Rectal smooth muscle tissue (tissue), 1 donor: ENCODE measurements at regions not wholly inside any gene's neighbourhood (a gene's known extent, or its start where the extent isn't known, plus 50 kb on each side); places are given as distances from the start of the nearest gene placed in this dataset.

Experiments used
- H3K27ac ChIP-seq: one replicate; pipeline ENCODE4 v1.7.0; 2013; ENCODE audit warnings: low read depth, low read length, inconsistent platforms
- H3K27me3 ChIP-seq: one replicate; pipeline ENCODE4 v1.7.0; 2013; ENCODE audit warnings: low read length; ENCODE audit not compliant: control insufficient read depth, insufficient read depth
- H3K36me3 ChIP-seq: one replicate; pipeline ENCODE4 v1.7.0; 2013; ENCODE audit warnings: low read length; ENCODE audit not compliant: control insufficient read depth, insufficient read depth
- H3K4me1 ChIP-seq: one replicate; pipeline ENCODE4 v1.7.0; 2013; ENCODE audit warnings: low read length; ENCODE audit not compliant: control insufficient read depth, insufficient read depth
- H3K4me3 ChIP-seq: one replicate; pipeline ENCODE4 v1.7.0; 2013; ENCODE audit warnings: low read length
- H3K9ac ChIP-seq: one replicate; pipeline ENCODE4 v1.7.0; 2013; ENCODE audit warnings: low read length

- no peaks in the 10 kb centered on the region for H3K27me3 ChIP-seq
- H3K27ac ChIP-seq = no peak overlapping the region
- H3K9ac ChIP-seq = no peak overlapping the region
- H3K4me3 ChIP-seq = no peak overlapping the region
- H3K36me3 ChIP-seq = no peaks in the 10 kb centered on the region
- H3K4me1 ChIP-seq = no peaks in the 10 kb centered on the region
These were observed 365.7 kb downstream of the RBM43 start for GRCh38 chr2:150895968-150896367.

- no peaks in the 10 kb centered on the region for H3K4me1 ChIP-seq
- H3K27me3 ChIP-seq = no peaks in the 10 kb centered on the region
These were observed 372.5 kb downstream of the RBM43 start for GRCh38 chr2:150889141-150889540.

GRCh38 chr2:150888337-150888736 lies 373.3 kb downstream of the RBM43 start:
- Histone ChIP-seq H3K4me3 (no peak overlapping the region), H3K9ac (no peak overlapping the region), H3K36me3 (no peaks in the 10 kb centered on the region), H3K4me1 (no peaks in the 10 kb centered on the region), H3K27ac (no peak overlapping the region), H3K27me3 (no peaks in the 10 kb centered on the region)

More at GRCh38 chr2:150889141-150889540, 372.5 kb downstream of the RBM43 start:
- no peak overlapping the region for H3K4me3 ChIP-seq
- no peak overlapping the region for H3K9ac ChIP-seq
- H3K36me3 ChIP-seq = no peaks in the 10 kb centered on the region
- H3K27ac ChIP-seq = no peak overlapping the region

- Histone ChIP-seq H3K4me1 (no peaks in the 10 kb centered on the region), H3K27ac (no peak overlapping the region), H3K27me3 (no peaks in the 10 kb centered on the region), H3K36me3 (no peaks in the 10 kb centered on the region), H3K9ac (no peak overlapping the region), H3K4me3 (no peak overlapping the region)
These were observed 373.7 kb downstream of the RBM43 start for GRCh38 chr2:150887926-150888325.

GRCh38 chr2:150885774-150886386 lies 375.8 kb downstream of the RBM43 start:
- no peak overlapping the region for H3K9ac ChIP-seq
- H3K27me3 ChIP-seq = no peaks in the 10 kb centered on the region
- no peaks in the 10 kb centered on the region for H3K4me1 ChIP-seq
- H3K36me3 ChIP-seq = no peaks in the 10 kb centered on the region
- no peak overlapping the region for H3K27ac ChIP-seq
- H3K4me3 ChIP-seq = no peak overlapping the region

GRCh38 chr2:150885236-150885635 lies 376.4 kb downstream of the RBM43 start:
- Histone ChIP-seq H3K27me3 (no peaks in the 10 kb centered on the region), H3K9ac (no peak overlapping the region), H3K4me1 (no peaks in the 10 kb centered on the region), H3K27ac (no peak overlapping the region), H3K36me3 (no peaks in the 10 kb centered on the region), H3K4me3 (no peak overlapping the region)

GRCh38 chr2:150883613-150883895 lies 378.1 kb downstream of the RBM43 start:
- Histone ChIP-seq H3K27ac (no peak overlapping the region), H3K36me3 (no peaks in the 10 kb centered on the region), H3K4me3 (no peak overlapping the region)

GRCh38 chr2:150882751-150883612 lies 378.7 kb downstream of the RBM43 start:
- Histone ChIP-seq H3K27me3 (no peaks in the 10 kb centered on the region), H3K36me3 (no peaks in the 10 kb centered on the region), H3K4me3 (no peak overlapping the region), H3K27ac (no peak overlapping the region), H3K9ac (no peak overlapping the region), H3K4me1 (no peaks in the 10 kb centered on the region)

More at GRCh38 chr2:150883613-150883895, 378.1 kb downstream of the RBM43 start:
- Histone ChIP-seq H3K4me1 (no peaks in the 10 kb centered on the region), H3K9ac (no peak overlapping the region), H3K27me3 (no peaks in the 10 kb centered on the region)

GRCh38 chr2:150880986-150881385 lies 380.7 kb downstream of the RBM43 start:
- Histone ChIP-seq H3K27me3 (no peaks in the 10 kb centered on the region), H3K27ac (no peak overlapping the region)

GRCh38 chr2:150878356-150878755 lies 383.3 kb downstream of the RBM43 start:
- Histone ChIP-seq H3K4me3 (no peak overlapping the region), H3K36me3 (no peaks in the 10 kb centered on the region), H3K27ac (no peak overlapping the region), H3K27me3 (peaks cover under 1% of the 10 kb centered on the region), H3K9ac (no peak overlapping the region), H3K4me1 (no peaks in the 10 kb centered on the region)

More at GRCh38 chr2:150880986-150881385, 380.7 kb downstream of the RBM43 start:
- Histone ChIP-seq H3K4me1 (no peaks in the 10 kb centered on the region), H3K4me3 (no peak overlapping the region), H3K36me3 (no peaks in the 10 kb centered on the region), H3K9ac (no peak overlapping the region)

GRCh38 chr2:150876251-150876950 lies 385.3 kb downstream of the RBM43 start:
- no peaks in the 10 kb centered on the region for H3K4me1 ChIP-seq
- no peak overlapping the region for H3K9ac ChIP-seq
- H3K27me3 ChIP-seq = peaks cover 2% of the 10 kb centered on the region
- H3K36me3 ChIP-seq = no peaks in the 10 kb centered on the region
- no peak overlapping the region for H3K4me3 ChIP-seq
- no peak overlapping the region for H3K27ac ChIP-seq

- peaks cover 2% of the 10 kb centered on the region for H3K27me3 ChIP-seq
- no peaks in the 10 kb centered on the region for H3K36me3 ChIP-seq
- no peak overlapping the region for H3K4me3 ChIP-seq
- H3K27ac ChIP-seq = no peak overlapping the region
- no peak overlapping the region for H3K9ac ChIP-seq
- H3K4me1 ChIP-seq = no peaks in the 10 kb centered on the region
These were observed 385.9 kb upstream of the RND3 start for GRCh38 chr2:150873396-150873772.
